GM21447 (cell line): ENCODE measurements at regions not wholly inside any gene's neighbourhood (a gene's known extent, or its start where the extent isn't known, plus 50 kb on each side); places are given as distances from the start of the nearest gene placed in this dataset.

Experiments
- ATAC-seq: cut with Tn5 transposase; IDR thresholded peaks from one replicate; pipeline ENCODE4 v1.9.1; 2021; ENCODE audit not compliant: unreplicated experiment

DNA sequence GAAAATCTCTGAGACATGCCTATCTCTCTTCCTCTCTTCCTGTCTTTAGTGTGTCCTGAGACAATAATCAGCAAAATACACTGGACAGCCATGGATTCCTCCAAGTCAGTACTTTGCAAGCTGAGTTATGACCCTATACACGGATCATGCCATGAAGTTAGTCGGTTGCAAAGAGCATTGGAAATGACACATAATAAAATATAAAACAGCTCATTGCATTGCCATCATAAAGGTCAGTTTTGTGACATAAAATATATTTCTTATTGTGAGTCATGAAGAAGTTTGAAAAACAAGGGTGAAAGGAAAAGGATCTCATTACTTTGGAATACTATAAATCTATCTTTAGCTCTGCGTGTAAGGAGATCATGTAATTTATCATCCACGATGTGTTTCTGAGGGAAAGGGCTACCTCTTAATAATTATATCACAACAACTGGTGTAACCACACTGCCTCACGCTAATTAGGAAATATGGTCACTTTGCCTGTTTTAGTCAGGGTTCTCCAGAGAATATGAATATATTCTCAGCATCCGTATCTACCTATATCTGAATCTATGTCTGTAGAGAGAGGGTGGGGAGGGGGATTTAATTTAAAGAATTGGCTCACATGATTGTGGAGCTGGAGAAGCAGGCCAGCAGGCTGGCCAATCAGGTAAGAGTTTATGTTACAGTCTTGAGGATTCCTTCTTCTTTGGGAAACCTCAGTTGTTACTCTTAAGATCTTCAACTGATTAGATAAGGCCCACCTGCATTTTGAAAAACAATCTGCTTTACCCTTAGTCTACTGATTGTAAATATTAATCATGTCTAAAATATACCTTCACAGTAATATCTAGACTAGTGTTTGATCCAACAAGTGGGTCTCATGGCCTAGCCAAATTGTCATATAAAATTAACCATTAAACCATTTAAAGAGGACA is 198.8 kb downstream of the FAT3 start:
- no peak for ATAC-seq

DNA sequence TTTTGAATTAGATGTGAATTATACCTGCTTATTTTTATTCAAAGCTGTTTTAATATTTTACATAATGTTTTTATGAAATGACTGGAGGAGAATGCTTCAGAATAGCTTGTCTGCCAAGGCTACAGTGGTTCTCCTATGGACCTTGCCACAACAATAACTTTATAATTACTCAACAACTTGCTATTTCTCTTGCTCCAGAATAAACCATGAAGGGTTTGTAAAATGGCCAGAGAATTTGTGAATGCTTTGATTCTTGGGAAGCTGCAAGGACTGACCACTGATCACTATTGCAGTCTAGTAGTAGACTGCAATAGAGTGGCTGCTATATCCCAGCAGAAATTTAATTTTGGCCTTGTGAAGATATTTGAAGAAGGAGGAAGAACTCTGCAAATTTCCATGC is 199.7 kb downstream of the FAT3 start:
- no peak for ATAC-seq

DNA sequence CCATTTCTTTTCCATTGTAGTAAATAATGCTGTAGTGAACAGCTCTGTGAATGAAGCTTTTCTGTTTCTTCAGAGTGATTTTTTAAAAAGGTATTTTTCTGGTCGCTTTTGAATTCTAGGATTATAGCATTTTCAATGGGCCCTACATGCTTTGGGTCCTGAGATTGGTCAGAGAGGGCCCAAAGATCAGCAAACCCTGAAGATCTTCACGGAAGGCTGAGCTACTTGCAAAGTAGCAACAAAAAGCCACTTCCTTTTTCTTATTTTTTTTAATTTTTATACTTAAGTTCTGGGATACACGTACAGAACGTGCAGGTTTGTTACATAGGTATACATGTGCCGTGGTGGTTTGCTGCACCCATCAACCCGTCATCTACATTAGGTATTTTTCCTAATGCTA is 200.5 kb downstream of the FAT3 start:
- ATAC-seq, result no peak

DNA sequence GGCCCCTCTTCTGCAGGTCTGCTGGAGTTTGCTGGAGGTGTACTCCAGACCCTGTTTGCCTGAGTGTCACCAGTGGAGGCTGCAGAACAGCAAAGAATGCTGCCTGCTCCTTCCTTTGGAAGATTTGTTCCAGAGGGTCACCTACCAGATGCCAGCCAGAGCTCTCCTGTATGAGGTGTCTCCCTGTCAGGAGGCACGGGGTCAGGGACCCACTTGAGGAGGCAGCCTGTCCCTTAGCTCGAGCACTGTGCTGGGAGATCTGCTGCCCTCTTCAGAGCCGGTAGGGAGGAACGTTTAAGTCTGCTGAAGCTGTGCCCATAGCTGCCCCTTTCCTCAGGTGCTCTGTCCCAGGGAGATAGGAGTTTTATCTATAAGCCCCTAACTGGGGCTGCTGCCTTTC is 207.9 kb downstream of the FAT3 start:
- no peak for ATAC-seq

DNA sequence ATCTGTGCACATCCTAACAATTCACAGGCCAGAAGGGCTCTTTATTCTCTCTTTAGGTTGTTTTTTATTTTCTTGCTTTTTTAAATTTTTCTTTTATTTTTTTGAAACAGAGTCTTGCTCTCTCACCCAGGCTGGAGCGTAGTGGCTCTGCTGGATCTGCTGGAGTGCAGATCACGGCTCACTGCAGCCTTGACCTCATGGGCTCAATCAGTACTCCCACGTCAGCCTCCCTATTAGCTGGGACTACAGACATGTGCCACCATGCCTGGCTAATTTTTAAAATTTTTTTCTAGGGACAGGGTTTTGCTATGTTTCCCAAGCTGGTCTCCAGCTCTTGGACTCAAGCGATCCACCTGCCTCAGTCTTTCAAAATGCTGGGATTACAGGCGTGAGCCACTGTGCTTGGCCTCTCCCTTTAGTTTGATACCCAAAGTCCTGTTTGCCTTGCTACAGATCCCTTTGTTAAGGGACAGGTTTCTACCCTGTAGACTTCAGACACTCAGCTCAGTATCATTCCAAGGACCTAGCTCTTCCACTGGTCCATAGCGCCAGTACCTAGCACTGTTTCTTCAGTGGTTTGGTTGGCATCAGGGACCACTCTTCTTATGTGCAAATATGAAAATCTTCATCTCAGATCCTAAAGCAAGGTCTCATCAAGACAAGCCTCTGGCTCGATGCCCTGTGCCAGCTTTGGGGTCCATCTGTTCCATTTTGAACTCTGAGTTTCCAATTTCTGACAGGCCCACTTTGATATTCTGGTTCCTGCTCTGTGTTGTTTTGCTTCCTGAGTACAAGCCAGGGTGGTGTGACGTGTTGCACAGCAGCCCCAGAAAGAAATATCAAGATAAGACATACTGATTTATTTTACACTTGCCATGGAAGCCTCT is 211.7 kb downstream of the FAT3 start:
- ATAC-seq, result no peak

DNA sequence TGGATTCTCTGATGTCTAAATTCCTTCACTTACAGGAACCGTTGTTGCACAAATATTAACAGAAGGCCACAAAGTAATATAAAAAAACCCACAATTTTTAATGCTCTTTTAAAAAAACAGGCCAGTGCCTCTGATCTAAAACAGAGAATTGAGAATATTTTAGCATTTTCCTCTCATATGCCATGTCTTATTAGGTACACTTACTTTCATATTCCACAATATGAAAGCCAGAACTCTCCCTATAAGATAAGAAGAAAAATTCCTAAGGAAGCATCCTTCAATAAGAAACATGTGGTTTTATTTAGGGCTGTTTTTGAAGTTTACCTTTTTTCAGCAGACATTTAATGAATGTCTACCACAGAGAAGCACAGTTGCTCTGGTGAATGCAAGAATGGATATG is 214.5 kb downstream of the FAT3 start:
- ATAC-seq, result no peak

DNA sequence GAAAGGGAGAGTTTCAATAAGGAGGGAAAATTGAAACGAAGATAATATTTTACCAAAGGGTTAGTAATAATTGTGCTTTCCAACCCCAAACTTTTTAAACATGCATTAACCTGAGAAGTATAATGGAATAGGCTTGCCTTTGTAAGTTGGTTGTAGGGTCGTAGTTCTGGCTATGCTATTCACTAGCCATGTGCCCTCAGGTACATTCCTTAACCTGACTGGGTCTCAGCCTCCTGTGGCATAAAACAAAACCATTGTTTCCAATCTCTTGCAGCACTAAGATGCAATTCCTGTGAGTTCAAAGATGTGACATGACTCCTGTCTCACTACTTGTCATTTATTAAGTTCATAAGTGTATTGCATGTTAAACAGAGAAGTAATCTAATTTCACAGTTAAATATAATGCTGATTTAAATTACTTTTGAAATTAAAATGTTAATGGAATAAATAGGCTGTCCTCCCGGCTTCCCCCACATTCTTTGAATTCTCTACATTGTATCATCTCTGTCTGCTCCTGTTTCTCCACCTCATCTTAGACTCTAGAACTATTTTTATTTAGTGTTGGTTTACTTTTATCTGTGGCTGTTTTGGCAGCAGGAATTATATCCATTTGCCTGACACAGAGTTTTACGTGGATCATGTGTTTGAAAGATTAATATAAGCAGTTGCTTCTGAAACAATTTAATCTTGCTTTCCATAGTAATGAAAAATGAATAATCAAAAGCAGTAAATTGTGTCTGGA is 216.3 kb downstream of the FAT3 start:
- ATAC-seq, result no peak

DNA sequence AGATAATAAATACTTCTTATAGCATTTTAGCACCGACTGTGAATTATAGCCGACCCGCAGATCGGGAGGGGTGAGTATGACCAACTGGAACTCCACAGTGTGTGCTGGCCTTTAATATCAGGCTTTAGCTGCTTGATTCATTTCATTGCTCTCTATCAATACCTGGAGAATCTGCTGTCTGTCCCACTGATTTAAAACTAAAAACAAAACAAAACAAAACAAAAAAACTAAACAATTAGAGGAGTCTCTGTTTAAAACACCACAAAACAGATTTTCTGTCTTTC is 216.8 kb downstream of the FAT3 start:
- no peak for ATAC-seq

DNA sequence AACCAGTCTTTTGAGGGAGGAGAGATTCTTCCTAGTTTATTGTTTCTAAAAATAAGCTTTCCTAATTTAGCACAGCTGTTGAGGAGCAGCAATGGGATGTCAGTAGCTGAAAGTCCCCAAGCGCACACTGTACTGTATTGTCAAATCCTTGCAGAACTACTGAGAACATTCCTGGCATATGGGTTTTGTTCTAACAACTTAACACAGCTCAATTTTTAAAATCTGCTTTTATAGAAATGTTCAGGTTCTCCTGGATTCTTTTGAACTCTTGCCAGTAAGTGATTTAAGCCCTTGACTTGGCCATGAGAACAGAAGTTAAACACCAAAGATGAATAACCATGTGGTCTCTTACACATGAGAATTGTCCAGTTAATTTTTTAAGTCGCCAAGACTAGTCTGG is 218.6 kb downstream of the FAT3 start:
- ATAC-seq, result no peak

DNA sequence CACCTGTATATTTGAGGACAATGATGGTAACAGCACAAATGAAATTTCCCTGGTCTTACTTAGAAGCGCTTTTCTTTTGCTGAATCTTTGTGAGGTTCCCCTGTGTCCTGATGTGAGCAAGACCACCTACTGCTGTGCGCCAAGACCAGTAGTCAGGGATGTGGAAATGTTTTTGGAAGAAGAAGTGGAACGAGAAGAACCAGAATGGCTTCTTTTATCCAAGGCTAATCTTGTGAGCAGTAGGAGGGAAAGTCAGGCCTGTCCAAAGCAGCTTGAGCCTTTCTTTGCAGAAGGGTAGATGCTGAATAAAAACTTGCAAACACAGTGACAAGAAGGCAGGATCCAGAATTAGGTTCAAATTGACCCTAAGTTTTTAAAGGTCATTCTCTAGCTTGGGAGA is 223.0 kb downstream of the FAT3 start:
- ATAC-seq, result no peak

DNA sequence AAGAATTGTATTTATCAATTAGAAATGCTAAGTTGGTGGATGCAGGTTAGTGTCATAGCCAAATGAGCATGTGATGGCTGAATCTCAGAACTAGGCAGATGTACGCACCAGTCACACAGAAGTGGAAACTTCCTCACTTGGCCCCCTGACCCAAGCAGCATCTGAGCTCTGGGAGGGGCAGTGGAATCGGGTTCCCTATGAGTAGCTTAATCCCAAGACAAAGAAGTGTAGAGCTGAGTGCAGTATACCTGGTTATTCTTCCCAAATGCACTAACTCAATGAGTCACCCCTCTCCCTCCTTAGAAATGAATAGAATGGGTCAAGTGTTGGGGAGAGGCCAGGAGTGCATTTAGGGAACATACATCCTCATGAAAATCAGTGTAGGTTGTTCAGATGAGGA is 224.6 kb downstream of the FAT3 start:
- no peak for ATAC-seq

DNA sequence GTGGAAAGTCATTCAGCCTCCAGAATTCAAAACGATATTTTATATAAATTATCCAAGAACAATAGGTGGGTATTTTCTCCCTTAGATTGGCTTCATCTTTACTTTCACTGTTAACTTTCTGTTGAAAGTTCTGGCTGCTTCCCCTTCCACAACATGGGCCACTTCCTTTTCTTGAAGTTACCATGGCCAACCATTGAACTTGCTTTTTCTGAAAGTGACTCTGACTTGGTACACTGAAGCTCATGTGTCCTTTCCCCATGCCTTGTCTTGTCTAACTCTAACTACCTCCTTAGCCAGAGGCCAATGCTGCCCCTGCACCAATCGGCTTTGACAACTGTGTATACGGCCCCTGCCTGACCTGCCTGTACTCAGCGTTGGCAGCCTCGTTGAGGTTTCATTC is 225.2 kb downstream of the FAT3 start:
- ATAC-seq, result no peak

DNA sequence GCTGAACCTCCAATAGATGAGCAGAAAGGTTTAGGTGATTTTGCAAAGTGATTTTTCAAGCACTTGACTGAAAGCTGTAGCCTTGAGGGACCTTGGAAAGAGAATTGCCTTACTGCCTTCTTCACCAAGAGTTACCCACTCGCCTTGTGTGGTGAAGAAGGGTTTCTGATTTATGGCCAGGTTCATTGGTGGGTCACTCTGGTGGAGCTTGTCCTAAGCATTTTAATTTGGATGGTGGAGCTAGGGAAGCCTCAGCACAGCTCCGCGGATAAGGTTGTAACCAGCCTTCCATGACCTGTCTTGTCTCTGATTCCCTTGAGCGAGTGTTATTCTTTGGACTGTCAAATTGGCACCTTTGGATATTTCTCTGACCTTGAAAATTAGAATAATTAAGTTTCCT is 226.4 kb downstream of the FAT3 start:
- ATAC-seq, result no peak

DNA sequence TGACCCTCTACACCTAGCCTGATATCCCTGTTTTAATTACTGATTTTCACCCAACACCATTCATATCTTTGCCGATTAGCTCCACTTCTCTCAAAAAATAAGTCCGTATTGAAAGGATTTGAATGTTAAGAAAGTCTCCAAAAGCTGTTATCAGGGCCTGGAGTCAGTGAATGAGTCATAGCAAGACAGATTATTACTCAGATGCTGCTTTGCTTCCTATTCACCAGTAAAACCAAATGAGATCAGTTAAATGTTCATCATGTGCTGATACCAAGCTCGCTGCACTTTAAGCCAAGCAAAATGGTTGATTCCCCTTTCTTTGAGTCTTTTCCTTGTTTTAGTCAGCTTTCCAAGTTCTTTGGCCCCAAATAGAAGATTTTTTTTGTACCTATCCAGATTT is 228.4 kb downstream of the FAT3 start:
- ATAC-seq, result no peak

DNA sequence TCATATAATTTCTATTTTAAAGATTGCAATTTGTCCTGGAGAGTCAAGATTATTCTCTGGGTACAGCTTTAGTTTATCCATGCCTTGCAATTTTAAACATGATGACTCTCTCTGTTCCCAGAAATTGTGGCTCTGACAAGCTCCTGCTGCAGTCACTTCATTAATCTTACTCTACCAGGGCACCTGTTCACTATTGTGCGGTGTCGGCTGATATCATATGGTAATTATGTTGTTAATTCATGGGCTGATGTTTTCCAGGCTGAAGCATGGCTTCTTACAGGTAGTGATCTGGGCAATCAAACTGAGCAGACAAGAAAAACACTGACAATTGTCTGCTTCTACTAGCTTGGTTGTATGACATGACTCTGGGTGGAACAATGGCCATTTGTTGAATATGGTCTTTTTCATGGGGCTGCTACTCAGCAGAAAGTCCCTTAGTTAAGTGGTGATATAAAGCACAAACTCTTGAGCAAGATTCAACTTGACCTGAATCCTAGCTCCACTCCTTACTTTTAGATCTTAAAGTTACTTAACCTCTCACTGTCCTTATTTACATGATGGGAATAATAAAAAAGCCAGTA is 230.7 kb downstream of the FAT3 start:
- ATAC-seq, result no peak

DNA sequence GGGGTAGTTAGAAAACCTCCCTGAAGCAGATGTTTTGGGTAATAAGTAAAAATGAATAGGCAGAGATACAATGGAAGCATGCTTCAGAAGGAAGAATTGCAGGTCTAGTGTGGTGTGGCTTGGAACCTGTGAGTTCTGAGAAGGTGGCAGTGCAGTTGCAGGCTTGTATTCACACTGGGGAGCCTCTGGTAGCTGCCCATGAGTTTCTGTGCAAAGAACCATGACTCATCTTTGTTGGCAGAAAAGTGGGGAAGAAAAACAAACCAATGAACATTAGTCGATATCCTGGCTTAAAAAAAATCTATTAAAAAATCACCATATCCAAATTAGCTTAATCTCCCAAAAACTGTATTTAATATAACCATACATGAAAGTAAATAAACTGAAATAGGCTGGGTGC is 232.6 kb downstream of the FAT3 start:
- ATAC-seq, result no peak

DNA sequence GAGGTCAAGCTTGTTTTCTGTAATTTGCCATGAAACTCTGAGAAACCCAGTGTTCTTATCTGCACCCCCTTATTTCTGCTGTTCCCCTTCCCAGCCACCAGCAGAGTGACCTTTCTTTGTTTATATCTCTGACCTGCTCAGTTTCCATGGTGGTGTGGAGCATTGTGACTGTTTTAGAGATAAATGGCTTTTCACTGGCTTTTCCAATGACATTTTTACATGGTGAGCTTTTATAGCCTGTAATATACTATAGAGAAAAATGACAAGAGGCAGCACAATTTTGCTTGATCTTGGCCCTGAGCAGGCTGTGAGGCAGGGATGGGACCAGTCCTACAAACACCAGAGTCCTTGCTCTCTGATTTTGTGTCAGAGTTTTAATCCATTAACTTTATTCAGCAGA is 233.9 kb downstream of the FAT3 start:
- no peak for ATAC-seq

DNA sequence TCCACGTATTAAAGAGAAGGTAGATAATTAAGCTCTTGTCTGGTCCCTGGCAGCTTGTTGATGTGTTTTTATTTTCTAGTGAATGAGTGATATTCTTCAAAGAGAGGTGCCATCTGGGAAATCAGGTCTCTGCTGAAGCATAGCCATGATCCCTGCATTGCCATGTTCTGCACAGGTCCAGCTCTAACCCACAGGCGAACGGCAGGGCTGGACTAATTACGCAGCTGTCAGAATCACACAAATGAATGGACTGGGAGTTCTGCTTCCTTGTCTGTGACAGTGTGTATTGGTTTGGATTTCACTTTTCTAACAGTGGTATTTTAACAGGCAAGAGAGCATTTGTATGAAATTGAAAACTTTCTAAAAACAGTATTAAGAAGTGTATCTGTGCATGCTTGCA is 235.6 kb downstream of the FAT3 start:
- ATAC-seq, result no peak

DNA sequence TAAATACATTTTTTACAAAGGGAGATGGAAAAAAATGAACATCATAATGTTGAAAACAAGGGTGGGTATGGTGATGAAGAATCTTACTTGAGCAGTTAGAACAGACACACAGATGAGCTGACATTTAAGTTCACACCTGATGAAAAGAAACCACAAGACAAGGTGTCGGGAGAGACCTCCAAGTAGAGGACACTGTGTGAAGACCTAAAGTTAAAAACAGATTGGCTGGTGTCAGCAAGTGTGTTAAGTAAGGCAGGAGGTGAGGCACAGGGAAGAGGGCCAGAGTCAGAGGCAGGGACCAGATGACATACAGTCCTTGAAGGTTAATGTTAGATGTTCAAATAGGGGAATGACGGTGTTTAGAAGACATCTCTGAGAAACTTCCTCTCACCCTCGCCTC is 236.8 kb downstream of the FAT3 start:
- ATAC-seq, result no peak

DNA sequence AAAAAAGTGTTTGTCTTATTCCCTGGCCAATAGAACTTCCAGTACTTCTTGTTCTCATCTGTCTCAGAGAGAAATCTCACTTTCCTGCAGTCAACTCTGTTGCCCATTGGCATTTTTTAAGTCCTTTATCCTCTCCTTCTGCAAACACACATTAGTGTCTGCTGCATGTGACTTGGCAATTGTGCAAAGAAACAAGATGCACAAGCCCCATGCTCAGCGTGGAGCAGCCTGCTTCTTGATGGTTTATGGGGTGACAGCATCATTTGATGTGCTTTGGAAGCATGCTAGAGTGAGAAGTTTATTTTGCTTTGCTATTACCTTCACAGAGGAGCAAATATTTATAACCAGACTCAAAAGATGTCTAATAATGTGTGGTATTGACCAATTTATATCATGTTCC is 238.2 kb downstream of the FAT3 start:
- no peak for ATAC-seq

DNA sequence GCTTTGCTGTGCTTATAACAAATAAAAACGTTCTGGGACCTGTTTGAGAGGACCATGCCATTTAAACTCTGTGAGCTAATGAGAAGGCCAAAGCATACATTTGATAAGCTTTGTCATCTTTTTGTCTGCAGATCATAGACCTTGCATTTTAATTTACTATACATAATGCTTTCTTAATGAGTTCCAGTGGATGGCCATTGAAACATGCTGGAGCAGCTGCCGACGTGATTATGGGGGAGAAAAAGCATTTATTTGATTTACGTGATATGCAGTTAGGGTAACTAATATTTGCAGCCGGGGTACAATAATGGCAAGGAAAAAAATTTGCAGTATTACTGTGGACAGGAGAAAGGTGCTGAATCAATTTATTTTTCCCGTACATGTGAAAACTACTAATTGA is 240.2 kb downstream of the FAT3 start:
- no peak for ATAC-seq
